T-helper 1 cell treated with Interleukin-12 subunit alpha and Interleukin-12 subunit beta and Interleukin-4 antibody, amounts not matched to agents 30 μg/mL and 1 μg/mL, for 36 hours (primary cell): ENCODE measurements at regions not wholly inside any gene's neighbourhood (a gene's known extent, or its start where the extent isn't known, plus 50 kb on each side); places are given as distances from the start of the nearest gene placed in this dataset.
"Not testable (repeated sequence)": the region's sequence is repeated elsewhere in the genome, so short reads cannot be mapped to it uniquely, and the experiment has no call there.

Experiments used
- H3K27ac Mint-ChIP-seq: one replicate; pipeline ENCODE4 v1.8.0; 2021; ENCODE audit warnings: mild to moderate bottlenecking, mixed read lengths
- H3K27me3 Mint-ChIP-seq: one replicate; pipeline ENCODE4 v1.8.0; 2021; ENCODE audit warnings: low read depth, mixed read lengths
- H3K36me3 Mint-ChIP-seq: one replicate; pipeline ENCODE4 v1.8.0; 2021; ENCODE audit warnings: low read depth, mixed read lengths
- H3K4me1 Mint-ChIP-seq: one replicate; pipeline ENCODE4 v1.8.0; 2021; ENCODE audit warnings: low read depth, mixed read lengths
- H3K4me3 Mint-ChIP-seq: one replicate; pipeline ENCODE4 v1.8.0; 2021; ENCODE audit warnings: mild to moderate bottlenecking, moderate library complexity, mixed read lengths
- H3K9me3 Mint-ChIP-seq: one replicate; pipeline ENCODE4 v1.8.0; 2021; ENCODE audit warnings: mixed read lengths

GRCh38 chr22:48819961-48820360 lies 1007.7 kb downstream of the BRD1 start:
- Mint-ChIP-seq H3K27me3 (no peaks in the 10 kb centered on the region), H3K27ac (no peak overlapping the region), H3K9me3 (no peaks in the 10 kb centered on the region), H3K36me3 (no peaks in the 10 kb centered on the region), H3K4me1 (no peaks in the 10 kb centered on the region), H3K4me3 (no peak overlapping the region)

- Mint-ChIP-seq H3K9me3 (no peaks in the 10 kb centered on the region), H3K27ac (no peak overlapping the region), H3K4me3 (no peak overlapping the region), H3K4me1 (no peaks in the 10 kb centered on the region), H3K27me3 (no peaks in the 10 kb centered on the region), H3K36me3 (no peaks in the 10 kb centered on the region)
These were observed 1008.4 kb downstream of the BRD1 start for GRCh38 chr22:48819232-48819631.

- H3K4me1 Mint-ChIP-seq, H3K4me3 Mint-ChIP-seq, H3K36me3 Mint-ChIP-seq, H3K9me3 Mint-ChIP-seq, H3K27me3 Mint-ChIP-seq, H3K27ac Mint-ChIP-seq: not testable (repeated sequence)
These were observed 1010.2 kb downstream of the BRD1 start for GRCh38 chr22:48817491-48817890.

- no peaks in the 10 kb centered on the region for H3K36me3 Mint-ChIP-seq
- H3K27ac Mint-ChIP-seq, result no peak overlapping the region
- H3K4me3 Mint-ChIP-seq, result no peak overlapping the region
- H3K27me3 Mint-ChIP-seq, result no peaks in the 10 kb centered on the region
- no peaks in the 10 kb centered on the region for H3K4me1 Mint-ChIP-seq
- H3K9me3 Mint-ChIP-seq, result no peaks in the 10 kb centered on the region
These were observed 1015.8 kb downstream of the BRD1 start for GRCh38 chr22:48811885-48812284.

GRCh38 chr22:48808038-48808960 lies 1019.4 kb downstream of the BRD1 start:
- H3K9me3 Mint-ChIP-seq, result no peaks in the 10 kb centered on the region
- no peaks in the 10 kb centered on the region for H3K27me3 Mint-ChIP-seq
- no peaks in the 10 kb centered on the region for H3K36me3 Mint-ChIP-seq
- H3K4me3 Mint-ChIP-seq, result no peak overlapping the region
- no peak overlapping the region for H3K27ac Mint-ChIP-seq
- H3K4me1 Mint-ChIP-seq, result no peaks in the 10 kb centered on the region

- no peaks in the 10 kb centered on the region for H3K9me3 Mint-ChIP-seq
- no peaks in the 10 kb centered on the region for H3K27me3 Mint-ChIP-seq
- H3K4me3 Mint-ChIP-seq, result no peak overlapping the region
- no peaks in the 10 kb centered on the region for H3K4me1 Mint-ChIP-seq
- H3K36me3 Mint-ChIP-seq, result no peaks in the 10 kb centered on the region
- H3K27ac Mint-ChIP-seq, result no peak overlapping the region
These were observed 1020.5 kb downstream of the BRD1 start for GRCh38 chr22:48807155-48807554.

GRCh38 chr22:48806227-48806781 lies 1021.4 kb downstream of the BRD1 start:
- no peaks in the 10 kb centered on the region for H3K27me3 Mint-ChIP-seq
- H3K36me3 Mint-ChIP-seq, result no peaks in the 10 kb centered on the region

GRCh38 chr22:48805516-48805915 lies 1022.2 kb downstream of the BRD1 start:
- H3K9me3 Mint-ChIP-seq, result no peaks in the 10 kb centered on the region
- no peak overlapping the region for H3K4me3 Mint-ChIP-seq
- H3K27me3 Mint-ChIP-seq, result no peaks in the 10 kb centered on the region
- no peaks in the 10 kb centered on the region for H3K4me1 Mint-ChIP-seq
- no peak overlapping the region for H3K27ac Mint-ChIP-seq
- H3K36me3 Mint-ChIP-seq, result no peaks in the 10 kb centered on the region

More at GRCh38 chr22:48806227-48806781, 1021.4 kb downstream of the BRD1 start:
- no peak overlapping the region for H3K4me3 Mint-ChIP-seq
- no peaks in the 10 kb centered on the region for H3K9me3 Mint-ChIP-seq
- no peaks in the 10 kb centered on the region for H3K4me1 Mint-ChIP-seq
- no peak overlapping the region for H3K27ac Mint-ChIP-seq

- H3K4me1 Mint-ChIP-seq, result no peaks in the 10 kb centered on the region
- H3K36me3 Mint-ChIP-seq, result no peaks in the 10 kb centered on the region
- H3K27ac Mint-ChIP-seq, result no peak overlapping the region
- no peaks in the 10 kb centered on the region for H3K9me3 Mint-ChIP-seq
- no peaks in the 10 kb centered on the region for H3K27me3 Mint-ChIP-seq
- no peak overlapping the region for H3K4me3 Mint-ChIP-seq
These were observed 1022.8 kb downstream of the BRD1 start for GRCh38 chr22:48804811-48805301.

GRCh38 chr22:48803948-48804810 lies 1023.5 kb downstream of the BRD1 start:
- no peaks in the 10 kb centered on the region for H3K9me3 Mint-ChIP-seq
- H3K36me3 Mint-ChIP-seq, result no peaks in the 10 kb centered on the region
- H3K27ac Mint-ChIP-seq, result no peak overlapping the region
- H3K27me3 Mint-ChIP-seq, result no peaks in the 10 kb centered on the region
- H3K4me3 Mint-ChIP-seq, result no peak overlapping the region
- no peaks in the 10 kb centered on the region for H3K4me1 Mint-ChIP-seq

- H3K9me3 Mint-ChIP-seq, result no peaks in the 10 kb centered on the region
- H3K4me3 Mint-ChIP-seq, result no peak overlapping the region
- no peaks in the 10 kb centered on the region for H3K36me3 Mint-ChIP-seq
- no peaks in the 10 kb centered on the region for H3K4me1 Mint-ChIP-seq
- no peak overlapping the region for H3K27ac Mint-ChIP-seq
- H3K27me3 Mint-ChIP-seq, result no peaks in the 10 kb centered on the region
These were observed 1024.3 kb downstream of the BRD1 start for GRCh38 chr22:48803171-48803947.

GRCh38 chr22:48802576-48802975 lies 1025.1 kb downstream of the BRD1 start:
- no peaks in the 10 kb centered on the region for H3K27me3 Mint-ChIP-seq
- no peaks in the 10 kb centered on the region for H3K4me1 Mint-ChIP-seq
- no peak overlapping the region for H3K4me3 Mint-ChIP-seq
- no peaks in the 10 kb centered on the region for H3K36me3 Mint-ChIP-seq
- H3K27ac Mint-ChIP-seq, result no peak overlapping the region
- no peaks in the 10 kb centered on the region for H3K9me3 Mint-ChIP-seq

- no peaks in the 10 kb centered on the region for H3K36me3 Mint-ChIP-seq
- H3K4me1 Mint-ChIP-seq, result no peaks in the 10 kb centered on the region
- no peaks in the 10 kb centered on the region for H3K9me3 Mint-ChIP-seq
- no peak overlapping the region for H3K4me3 Mint-ChIP-seq
- H3K27me3 Mint-ChIP-seq, result no peaks in the 10 kb centered on the region
- no peak overlapping the region for H3K27ac Mint-ChIP-seq
These were observed 1026.6 kb downstream of the BRD1 start for GRCh38 chr22:48800886-48801607.
